NCI-H2196 treated with DMSO at 0.1 percent for 48 hours (cell line): ENCODE measurements at regions not wholly inside any gene's neighbourhood (a gene's known extent, or its start where the extent isn't known, plus 50 kb on each side); places are given as distances from the start of the nearest gene placed in this dataset.
"Not testable (repeated sequence)": the region's sequence is repeated elsewhere in the genome, so short reads cannot be mapped to it uniquely, and the experiment has no call there.

Source experiments
- DNase-seq: peaks from one replicate; lab custom pipeline; 2025; ENCODE audit not compliant: unreplicated experiment; lab: John Stamatoyannopoulos, UW

DNA sequence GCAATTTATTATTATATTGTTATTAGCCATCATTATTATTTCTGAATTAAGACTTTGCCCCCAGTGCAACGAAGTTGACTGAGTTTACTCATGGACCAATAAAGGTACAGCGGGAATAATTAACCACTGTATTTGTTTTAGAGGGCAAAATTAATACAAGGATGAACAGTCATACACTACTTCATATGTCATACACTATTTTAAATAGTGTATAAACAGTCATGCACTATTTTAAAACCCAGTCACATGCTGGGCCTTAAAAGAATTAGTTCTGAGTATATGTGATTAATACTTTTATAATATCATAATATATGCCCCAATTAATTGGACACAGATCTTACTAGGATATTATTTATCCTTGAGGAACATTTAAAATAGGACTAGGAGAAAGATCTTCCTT, 125.3 kb upstream of the NANOGP8 start:
- no peak for DNase-seq

DNA sequence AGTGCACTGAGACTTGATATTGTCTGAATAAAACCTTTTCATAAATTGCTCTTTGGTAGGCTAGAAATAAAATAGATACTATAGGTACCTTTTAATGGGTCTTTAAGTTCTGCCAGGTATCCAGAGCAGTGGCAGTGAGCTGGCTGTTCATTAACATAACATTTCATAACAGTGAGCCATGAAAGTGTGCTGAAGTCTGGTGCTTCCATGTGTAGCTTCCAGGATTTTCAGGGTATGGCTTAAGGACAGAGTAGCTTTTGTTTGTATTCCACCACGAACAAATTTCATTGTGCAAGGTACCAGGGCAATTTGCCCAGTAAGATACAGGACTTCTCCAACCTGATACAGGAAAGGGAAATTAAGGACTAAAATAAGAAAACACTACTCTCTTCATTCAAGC, 124.7 kb upstream of the NANOGP8 start:
- DNase-seq = no peak

DNA sequence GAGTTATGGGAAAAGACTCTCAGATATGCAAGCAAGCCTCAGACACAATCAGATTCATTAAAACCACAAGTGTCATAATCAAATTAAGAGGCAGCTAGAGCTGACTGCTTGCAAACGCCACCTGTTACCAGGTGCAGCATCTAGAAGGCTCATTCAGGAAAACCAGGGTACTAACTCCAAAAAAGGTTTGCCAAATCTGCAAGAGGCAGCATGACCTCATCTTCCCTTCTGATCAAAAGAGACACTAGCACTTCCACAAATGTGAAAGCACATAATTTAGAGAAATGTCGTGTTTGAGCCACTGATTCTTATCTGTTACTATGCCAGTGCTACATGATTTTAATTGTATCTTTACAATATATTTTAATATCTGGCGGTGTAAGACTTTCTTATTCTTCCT, 123.3 kb upstream of the NANOGP8 start:
- DNase-seq = no peak

DNA sequence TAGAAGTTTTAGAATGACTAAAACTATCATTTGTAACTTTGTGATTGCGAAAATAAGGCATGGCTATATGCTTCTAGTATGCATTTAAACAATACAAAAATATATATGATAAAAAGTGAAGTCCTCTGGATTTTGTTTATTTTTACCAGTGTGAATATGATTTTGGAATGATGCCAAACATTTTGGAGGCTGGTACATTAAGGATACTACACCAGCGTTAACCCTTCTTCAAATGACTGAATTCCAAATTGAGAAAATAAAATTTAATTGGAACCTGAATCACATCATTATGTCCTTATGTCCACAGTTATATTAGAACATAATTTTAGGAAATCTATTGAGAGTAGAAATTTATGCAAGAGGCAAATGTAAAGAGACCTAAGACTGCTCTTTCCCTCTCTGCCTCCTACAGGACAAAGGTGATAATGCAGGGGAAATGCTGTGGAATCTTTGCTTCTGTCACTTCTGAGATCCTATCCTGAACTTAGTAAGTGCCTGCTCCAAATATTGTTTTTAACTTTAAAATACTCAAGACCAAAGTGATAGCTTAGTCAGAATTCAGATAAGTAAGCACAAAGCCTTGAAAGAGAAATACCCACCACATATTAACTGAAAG, 121.1 kb upstream of the NANOGP8 start:
- no peak for DNase-seq

DNA sequence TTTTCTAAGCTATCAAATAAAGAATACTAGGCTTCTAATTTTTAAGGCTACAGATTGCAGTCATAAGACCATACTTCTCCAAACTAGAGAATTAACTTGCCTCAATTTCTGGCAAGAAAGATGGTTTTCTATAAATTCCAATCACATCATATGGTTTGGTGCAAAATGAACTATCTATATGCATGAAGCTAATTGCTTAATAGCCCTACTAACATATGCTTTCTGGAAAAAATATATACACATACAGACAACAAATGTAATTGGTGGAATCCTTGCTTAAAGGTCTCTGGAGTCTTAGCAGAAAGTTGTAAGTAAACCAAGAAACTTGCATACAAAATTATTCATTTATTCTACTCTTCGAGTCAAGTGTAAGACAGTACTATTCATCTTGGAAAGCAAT, 113.1 kb upstream of the NANOGP8 start:
- no peak for DNase-seq

DNA sequence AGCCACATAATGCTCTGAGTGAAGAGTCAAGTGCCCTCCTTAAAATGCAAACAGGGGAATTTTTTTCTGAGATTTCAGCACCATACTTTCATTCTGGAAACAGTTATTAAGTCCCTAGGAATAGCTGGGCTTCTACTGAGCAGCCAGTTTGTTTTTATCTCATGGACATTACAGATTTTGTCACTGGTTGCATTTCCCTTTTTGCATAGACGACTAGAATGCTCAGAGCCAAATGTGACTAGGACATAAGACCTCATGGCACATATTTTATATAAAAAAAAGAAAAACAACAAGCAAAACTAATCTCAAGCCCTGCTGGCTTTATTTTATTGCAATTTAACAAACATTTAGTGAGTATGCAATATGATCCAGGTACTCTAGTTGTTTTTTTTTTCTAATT, 112.7 kb upstream of the NANOGP8 start:
- DNase-seq = no peak

DNA sequence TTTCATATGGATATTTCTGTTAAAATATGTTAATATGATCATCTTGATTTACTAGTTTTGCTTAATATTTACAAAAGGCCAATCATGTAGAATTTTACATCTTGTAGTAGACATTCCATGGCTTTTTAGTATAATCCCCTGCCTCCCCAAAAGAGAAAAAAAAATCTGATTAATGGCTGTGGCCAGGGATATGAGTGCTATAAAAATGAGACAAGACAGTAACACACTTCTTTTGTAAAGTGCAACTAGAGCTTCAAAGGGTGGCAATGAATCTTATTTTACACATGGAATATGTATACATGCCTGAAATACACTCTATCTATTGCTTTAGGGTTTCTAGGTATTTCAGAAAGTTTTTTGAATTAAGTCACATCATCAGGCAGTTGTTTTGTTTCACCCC, 112.2 kb upstream of the NANOGP8 start:
- DNase-seq = no peak

DNA sequence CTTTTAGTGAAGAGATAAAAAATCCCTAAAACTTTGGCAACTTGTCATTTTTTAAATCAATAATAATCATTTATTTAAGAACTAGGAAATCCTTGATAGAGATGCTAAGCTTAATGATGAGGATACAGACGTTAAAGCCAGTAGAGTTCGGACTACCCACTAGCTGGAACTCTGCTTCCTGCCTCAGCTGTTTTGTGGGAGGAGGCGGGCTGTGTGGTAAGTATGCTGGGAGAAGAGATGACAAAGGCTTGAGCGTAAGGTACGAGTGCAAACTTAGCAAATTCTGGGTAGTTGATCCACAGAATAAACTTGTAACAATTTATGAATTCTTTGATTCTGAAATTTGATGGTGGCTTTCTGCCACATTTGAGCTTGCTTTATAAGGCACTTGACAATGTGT, 111.2 kb upstream of the NANOGP8 start:
- no peak for DNase-seq

DNA sequence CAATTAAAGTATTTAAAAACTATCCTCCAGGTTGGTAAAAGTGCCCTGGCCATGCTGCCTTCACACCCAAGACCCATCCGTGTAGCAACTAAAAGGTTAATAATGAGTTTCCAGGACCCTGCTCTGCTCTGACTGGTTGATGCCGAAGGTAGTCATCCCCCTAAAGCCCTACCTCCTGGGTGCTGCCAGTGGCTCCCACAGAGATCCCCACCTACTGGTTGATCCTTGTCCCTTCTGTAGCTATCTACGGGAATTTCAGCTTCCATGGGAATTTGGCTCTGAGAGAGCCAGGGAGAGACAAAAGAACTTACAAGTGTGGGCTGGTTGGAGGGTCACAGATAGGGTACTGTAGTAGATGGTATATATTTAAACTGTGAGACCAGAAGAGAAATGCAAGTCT, 110.6 kb upstream of the NANOGP8 start:
- no peak for DNase-seq

DNA sequence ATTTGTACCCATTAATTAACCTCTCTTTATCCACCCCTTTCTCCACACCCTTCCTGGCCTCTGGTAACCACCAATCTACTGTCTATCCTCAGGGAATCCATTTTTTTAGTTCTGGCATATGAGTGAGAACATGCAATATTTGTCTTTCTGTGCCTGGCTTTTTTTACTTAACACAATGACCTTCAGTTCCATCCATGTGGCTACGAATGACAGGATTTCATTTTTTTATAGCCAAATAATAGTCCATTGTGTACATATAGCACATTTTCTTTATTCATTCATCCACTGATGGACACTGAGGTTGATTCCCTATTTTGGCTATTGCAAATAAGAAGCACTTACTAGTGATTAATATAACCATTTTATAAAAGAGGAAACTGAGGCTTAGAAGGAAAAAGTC, 109.9 kb upstream of the NANOGP8 start:
- DNase-seq = no peak

DNA sequence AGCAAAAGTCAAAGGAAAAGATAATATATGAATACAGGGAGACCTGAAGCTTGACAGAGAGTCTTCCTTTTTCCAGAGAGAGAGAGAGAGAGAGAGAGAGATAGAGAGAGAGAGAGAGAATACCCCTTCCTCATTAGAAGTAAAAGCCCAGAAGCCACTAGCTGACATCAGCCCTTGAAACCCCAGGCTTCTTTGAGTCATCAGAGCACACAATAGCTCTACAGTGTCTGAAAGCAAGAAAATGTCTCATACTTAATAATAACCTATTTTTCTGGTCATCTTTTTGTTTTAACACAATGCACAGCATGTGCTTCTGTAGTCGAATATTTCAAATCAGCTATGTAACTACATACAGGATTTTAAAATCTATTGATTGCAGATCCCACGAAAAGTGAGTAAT, 109.2 kb upstream of the NANOGP8 start:
- DNase-seq = no peak

DNA sequence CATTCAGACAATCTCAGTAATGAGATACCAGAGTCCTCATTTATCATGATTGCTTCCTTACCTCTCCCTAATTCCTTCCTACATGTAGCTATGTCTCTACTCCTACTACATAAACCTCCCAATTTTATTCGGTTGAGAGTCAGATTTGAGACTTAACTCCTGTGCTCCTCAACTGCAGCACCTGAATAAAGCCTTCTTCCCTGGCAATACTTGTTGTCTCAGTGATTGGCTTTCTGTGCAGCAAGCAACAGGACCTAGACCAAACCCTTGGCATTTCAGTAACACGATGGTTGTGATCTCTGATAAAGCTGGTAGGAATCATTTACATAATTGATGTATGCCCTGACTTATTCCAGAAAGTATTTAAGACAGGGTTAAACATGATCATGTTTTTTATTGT, 106.7 kb upstream of the NANOGP8 start:
- DNase-seq = no peak

DNA sequence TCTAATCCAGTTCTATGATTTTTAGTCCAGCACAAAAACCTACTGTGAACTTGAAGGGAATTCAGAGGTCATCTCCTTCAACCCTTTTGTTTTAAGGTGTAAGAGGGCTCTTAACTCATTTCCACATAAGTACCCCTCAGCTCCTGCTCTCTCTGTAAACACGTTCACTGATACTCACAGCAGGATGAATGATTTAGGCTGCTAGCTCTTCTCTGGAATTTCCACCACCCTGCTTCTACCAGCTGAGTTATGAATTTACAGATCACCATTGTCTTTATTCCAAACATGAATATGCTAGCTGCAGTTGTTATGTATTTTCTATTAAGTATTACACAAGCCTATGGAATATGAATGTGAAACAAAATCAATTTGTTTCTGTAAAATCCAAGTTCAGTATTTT, 101.3 kb upstream of the NANOGP8 start:
- no peak for DNase-seq

DNA sequence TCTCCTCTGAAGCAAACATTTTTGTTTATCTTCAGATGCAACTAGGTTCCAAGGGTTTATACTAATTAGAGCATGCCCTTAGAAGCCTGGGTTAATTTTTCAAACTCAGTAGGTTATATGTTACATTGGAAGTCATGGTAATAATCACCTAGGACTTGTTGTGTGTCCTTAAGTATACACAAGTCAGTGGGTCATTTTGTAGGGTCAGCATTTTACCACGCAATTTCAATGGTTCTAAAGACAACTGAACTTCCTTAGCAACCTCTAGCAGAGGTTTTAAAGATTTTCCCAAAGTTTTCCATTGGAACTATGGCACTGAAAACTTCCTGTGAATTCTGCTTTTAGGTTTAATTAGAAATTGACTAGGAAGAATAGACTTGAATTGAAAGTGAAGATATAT, 99.6 kb upstream of the NANOGP8 start:
- DNase-seq = no peak

DNA sequence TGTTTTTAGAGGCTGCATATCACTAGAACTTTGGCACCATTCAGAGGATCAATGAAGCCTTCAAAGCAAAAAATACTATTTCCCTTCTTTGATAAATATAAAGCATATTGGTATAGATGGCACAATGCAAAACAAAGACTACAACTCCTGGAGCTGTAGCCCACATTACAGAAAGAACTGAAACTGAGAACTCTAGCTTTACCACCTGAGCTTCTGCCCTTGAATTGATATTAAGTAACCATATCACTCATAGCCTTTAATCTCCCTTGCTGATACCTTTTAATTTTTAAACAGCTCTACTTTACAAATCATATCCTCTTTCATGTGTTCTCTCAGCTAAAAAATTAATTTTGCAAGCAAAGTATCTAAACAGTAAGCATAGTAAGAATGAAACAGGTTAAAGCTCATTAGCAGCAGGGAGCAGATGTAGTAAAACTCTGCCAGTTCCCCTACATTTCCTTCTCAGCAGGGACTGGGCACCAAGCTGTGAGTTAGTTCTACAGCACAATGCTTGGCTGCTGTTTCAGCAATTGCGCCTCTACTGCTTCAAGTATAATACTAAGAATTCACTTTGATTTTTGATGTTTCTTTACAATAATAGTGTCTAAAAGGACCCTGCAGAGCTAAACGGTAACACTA, 97.9 kb upstream of the NANOGP8 start:
- no peak for DNase-seq

DNA sequence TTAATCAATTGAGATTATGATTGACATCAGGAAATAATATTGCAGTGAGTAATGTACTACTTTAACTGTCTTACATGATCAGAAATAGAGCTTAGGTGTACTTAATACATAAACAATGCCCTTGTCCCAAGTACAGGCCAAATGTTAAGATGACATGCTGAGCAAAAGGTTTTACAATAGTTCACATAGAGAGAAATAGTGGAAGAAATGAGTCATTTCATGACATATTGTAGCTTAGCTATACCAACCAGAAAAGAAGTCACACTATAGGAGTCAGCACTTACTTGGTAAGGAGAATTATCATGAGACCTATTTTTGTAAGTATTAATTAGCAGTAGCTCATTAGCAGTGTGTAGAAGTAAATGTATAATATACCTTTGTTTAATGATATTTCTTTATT, 96.4 kb upstream of the NANOGP8 start:
- DNase-seq = no peak

DNA sequence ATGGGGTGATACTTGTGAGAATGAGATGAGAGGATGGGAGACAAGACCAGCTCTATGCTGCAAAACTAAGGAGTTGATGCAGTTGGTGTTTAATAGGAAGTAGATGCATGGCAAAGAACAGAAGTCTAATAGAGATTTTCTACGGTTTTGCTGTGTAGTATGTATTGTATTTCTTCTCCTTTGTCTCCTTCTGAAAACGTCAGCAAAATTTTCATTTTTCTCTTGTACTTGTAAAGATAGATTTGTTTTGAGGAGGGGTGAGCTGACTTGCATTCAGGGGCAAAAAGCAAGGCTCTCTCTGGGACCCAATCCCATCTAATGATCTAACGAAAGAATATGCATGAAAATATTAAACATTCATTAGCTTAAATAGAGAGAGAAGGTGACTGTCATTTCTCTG, 94.6 kb upstream of the NANOGP8 start:
- no peak for DNase-seq

DNA sequence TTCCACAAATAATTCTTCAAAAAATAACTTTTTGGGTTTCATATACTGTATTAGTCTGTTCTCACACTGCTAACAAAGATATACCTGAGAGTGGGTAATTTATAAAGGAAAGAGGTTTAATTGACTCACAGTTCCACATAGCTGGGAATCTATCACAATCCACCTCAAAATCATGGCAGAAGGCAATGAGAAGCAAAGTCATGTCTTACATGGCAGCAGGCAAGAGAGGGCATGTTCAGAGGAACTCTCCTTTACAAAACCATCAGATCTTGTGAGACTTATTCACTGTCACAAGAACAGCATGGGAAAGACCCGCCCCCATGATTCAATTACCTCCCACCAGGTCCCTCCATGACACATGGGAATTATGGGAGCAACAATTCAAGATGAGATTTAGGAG, 93.1 kb upstream of the NANOGP8 start:
- DNase-seq = not testable (repeated sequence)

DNA sequence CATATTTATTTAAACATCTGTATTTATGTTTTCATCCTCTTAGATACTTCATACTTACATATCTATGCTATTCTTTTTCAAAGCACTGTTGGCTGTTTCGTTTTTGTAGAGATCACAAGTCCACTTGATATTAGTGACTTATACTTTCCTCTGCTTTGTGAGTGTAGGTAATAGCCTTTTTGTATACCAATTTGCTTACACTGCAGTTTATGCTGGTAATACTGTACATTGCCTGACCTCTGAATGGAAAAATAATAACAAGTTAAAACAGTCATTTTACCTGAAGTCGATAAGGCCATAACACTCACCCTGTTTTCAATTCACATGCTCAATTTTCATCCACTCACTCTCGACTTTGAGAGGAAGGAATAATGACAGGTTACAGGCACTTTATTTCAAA, 89.9 kb upstream of the NANOGP8 start:
- DNase-seq = no peak

DNA sequence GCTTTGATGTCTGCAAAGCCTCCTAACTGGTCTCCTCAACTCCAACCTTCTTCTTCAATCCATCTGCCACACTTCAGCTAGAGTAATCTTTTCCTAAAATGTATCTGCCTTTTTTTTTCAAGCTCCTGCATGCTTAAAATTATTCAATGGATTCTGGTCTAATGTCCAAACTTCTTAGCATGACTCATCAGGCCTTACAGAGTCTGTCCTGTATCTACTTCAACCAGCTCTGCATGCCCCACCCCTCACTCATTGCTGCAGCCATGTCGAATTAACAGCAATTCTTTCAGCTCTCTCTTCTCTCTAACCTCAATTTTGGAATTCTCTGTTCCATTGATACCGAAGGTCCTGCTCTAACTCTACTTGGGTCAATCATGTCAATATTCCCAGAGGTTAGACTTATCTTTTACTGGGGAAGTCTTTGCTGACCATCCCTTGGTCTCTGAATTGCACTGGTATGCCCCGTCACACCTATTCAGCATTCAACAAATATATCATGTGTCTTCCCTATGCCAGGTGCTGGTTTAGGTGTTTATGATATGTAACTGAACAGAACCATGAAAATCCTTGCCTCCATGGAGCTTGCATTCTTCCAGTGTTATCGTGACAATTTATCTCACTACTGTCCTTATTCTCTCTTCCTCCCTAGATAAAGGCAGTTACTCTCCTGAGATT, 88.5 kb upstream of the NANOGP8 start:
- no peak for DNase-seq

DNA sequence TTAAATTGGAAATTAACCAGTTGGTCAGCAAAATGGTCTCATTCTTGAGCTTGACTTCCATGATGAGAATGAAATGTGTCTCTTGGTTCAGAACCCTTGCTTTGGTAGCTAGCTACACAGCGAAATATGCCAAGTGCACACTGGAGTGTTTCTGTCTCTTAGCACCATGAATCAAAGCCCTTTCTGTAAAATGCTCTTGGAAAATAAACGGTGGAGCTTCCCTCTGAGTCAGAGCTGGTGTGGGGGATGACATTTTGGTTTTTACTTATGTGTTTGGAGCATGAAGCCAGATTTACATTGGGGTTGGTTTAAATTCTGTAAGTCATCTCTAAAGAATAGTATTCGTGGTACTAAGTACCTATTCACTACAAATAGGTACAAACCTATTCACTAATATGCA, 85.1 kb upstream of the NANOGP8 start:
- DNase-seq = no peak

DNA sequence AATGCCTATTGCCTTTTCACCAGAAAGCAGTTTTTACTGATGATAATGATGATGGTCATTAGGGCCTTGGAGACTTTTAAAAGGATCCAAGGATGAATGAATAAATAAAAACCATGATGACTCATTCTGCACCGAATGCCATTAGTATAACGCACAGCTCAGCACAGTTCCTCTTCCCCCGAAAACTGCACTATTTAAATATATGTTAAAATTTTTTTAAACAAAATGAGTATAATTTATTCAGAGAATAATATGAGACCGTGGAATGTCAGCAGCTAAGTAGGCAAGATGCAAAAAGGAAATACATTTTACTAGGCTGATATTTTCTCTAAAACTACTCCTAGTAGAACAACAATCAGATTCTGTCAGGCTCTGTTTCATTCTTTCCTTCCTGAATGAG, 83.4 kb upstream of the NANOGP8 start:
- no peak for DNase-seq

DNA sequence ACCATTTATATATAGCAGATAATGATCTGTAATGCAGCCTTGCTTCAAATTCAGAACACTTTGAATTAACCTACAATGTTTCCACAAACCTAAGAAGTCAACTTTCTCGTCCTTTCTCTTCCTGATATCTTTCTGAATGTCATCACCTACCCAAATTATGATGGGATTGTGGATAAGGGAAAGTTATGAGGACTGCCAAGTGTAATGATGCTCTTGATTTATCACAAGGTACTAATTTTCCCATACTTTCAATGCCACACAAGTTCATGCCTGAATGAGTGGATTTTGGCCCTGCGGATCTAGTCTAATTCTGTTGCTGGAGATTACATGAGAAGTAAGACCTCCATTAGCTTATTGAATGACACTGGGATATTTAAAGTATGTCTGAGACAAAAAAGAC, 82.6 kb upstream of the NANOGP8 start:
- no peak for DNase-seq
